Stimulated activated CD4-positive, alpha-beta T cell treated with anti-CD3 and anti-CD28 coated beads, TNF-alpha, amount 100 ng/mL, for 1 hour (primary cell): ENCODE measurements at regions not wholly inside any gene's neighbourhood (a gene's known extent, or its start where the extent isn't known, plus 50 kb on each side); places are given as distances from the start of the nearest gene placed in this dataset.
"Not testable (repeated sequence)": the region's sequence is repeated elsewhere in the genome, so short reads cannot be mapped to it uniquely, and the experiment has no call there.

Source experiments
- DNase-seq, 3 donors: peaks; one replicate each; pipeline ENCODE4 v3.0.0-alpha.2; 2020; ENCODE audit warnings: low read depth in 3 of 3, low spot score in 1 of 3

GRCh38 chr2:160790738-160791137 is 297.1 kb upstream of the RBMS1 start:
- no peak for DNase-seq

- no peak for DNase-seq
Observed at GRCh38 chr2:160791884-160792283, 298.3 kb upstream of the RBMS1 start.

- no peak for DNase-seq
Observed at GRCh38 chr2:160792837-160793236, 299.2 kb upstream of the RBMS1 start.

- no peak for DNase-seq
Observed at GRCh38 chr2:160794926-160795325, 301.3 kb upstream of the RBMS1 start.

GRCh38 chr2:160803881-160804280 is 310.3 kb upstream of the RBMS1 start:
- no peak for DNase-seq

- no peak for DNase-seq
Observed at GRCh38 chr2:160810406-160810805, 316.8 kb upstream of the RBMS1 start.

GRCh38 chr2:160812830-160813505 is 319.4 kb upstream of the RBMS1 start:
- DNase-seq, result no peak

- DNase-seq, result no peak
Observed at GRCh38 chr2:160813506-160813858, 319.9 kb upstream of the RBMS1 start.

GRCh38 chr2:160816916-160817499 is 323.4 kb upstream of the RBMS1 start:
- DNase-seq, result no peak

GRCh38 chr2:160820691-160821090 is 327.1 kb upstream of the RBMS1 start:
- DNase-seq, result no peak

- no peak for DNase-seq
Observed at GRCh38 chr2:160822006-160822405, 328.4 kb upstream of the RBMS1 start.

GRCh38 chr2:160825433-160825832 is 331.8 kb upstream of the RBMS1 start:
- DNase-seq, result no peak

GRCh38 chr2:160826496-160826895 is 332.9 kb upstream of the RBMS1 start:
- DNase-seq, result no peak

GRCh38 chr2:160828076-160828475 is 332.2 kb upstream of the TANK start:
- no peak for DNase-seq

GRCh38 chr2:160832381-160832780 is 327.8 kb upstream of the TANK start:
- DNase-seq, result not testable (repeated sequence)

GRCh38 chr2:160835166-160835565 is 325.1 kb upstream of the TANK start:
- DNase-seq, result no peak

GRCh38 chr2:160836755-160837154 is 323.5 kb upstream of the TANK start:
- DNase-seq, result no peak

GRCh38 chr2:160837416-160837815 is 322.8 kb upstream of the TANK start:
- DNase-seq, result no peak

- no peak for DNase-seq
Observed at GRCh38 chr2:160838147-160838546, 322.1 kb upstream of the TANK start.

- no peak for DNase-seq
Observed at GRCh38 chr2:160838691-160839090, 321.5 kb upstream of the TANK start.

- no peak for DNase-seq
Observed at GRCh38 chr2:160842286-160842685, 317.9 kb upstream of the TANK start.

- DNase-seq, result no peak
Observed at GRCh38 chr2:160859096-160859495, 301.1 kb upstream of the TANK start.

- DNase-seq, result no peak
Observed at GRCh38 chr2:160862226-160862625, 298.0 kb upstream of the TANK start.
